ENCODE measurements at regions not wholly inside any gene's neighbourhood (a gene's known extent, or its start where the extent isn't known, plus 50 kb on each side); places are given as distances from the start of the nearest gene placed in this dataset.

- TF ChIP-seq CTCF (conservative IDR thresholded peaks at IDR 0.05 in 1 of 2, IDR thresholded peaks at IDR 0.05 in 1 of 2; ENCODE audit: extremely low read depth in 1 of 2, insufficient read depth in 1 of 2, low read depth in 1 of 2, low read length in 2 of 2) (no peak), EZH2 (IDR thresholded peaks at IDR 0.05; ENCODE audit: borderline replicate concordance, low read length) (no peak)
These were observed 58.8 kb upstream of the GOLGA8B start for GRCh38 chr15:34642247-34642646.
